PC-3 (cell line): ENCODE measurements at regions not wholly inside any gene's neighbourhood (a gene's known extent, or its start where the extent isn't known, plus 50 kb on each side); places are given as distances from the start of the nearest gene placed in this dataset.

ENCODE experiments used
- ATAC-seq: fragments of 200-7000 bp; cut with Tn5 transposase; 2 replicates; pipeline ENCODE4 v1.9.1; 2020; ENCODE audit warnings: mild to moderate bottlenecking, moderate library complexity
- BruUV-seq: library from RNA; stranded (reverse); fragments of 400-500 nt; replicated peaks from 2 replicates; lab custom pipeline; 2021; lab: Mats Ljungman, UMichigan
- CTCF ChIA-PET: fragments of 300-600 bp; sonication (Branson Sonifier 250); formaldehyde crosslinking; loops from one replicate; lab custom pipeline; 2022; ENCODE audit warnings: antibody characterized with exemption; lab: Charles Lee
- POLR2A ChIA-PET: fragments of 300-600 bp; sonication (Branson Sonifier 250); formaldehyde crosslinking; loops from one replicate; lab custom pipeline; 2022; ENCODE audit warnings: antibody characterized with exemption; ENCODE audit not compliant: unreplicated experiment; lab: Charles Lee
- DNase-seq: peaks from one replicate; pipeline ENCODE4 v3.0.0-alpha.2; 2015
- H2AFZ ChIP-seq: fragments of 300-600 bp; sonication (generic); 2 replicates; pipeline ENCODE4 v1.6.0; 2016; ENCODE audit warnings: antibody characterized with exemption, low read length
- H3F3A ChIP-seq: fragments of 300-600 bp; sonication (generic); one replicate; pipeline ENCODE4 v1.6.0; 2017; ENCODE audit warnings: antibody characterized with exemption, low read length, control low read depth, mild to moderate bottlenecking; ENCODE audit not compliant: unreplicated experiment
- H3K27ac ChIP-seq: fragments of 300-600 bp; sonication (generic); 2 replicates; pipeline ENCODE4 v1.5.1; 2016; ENCODE audit warnings: mild to moderate bottlenecking, low read length
- H3K27me3 ChIP-seq: fragments of 300-600 bp; sonication (generic); 2 replicates; pipeline ENCODE4 v1.6.1; 2016; ENCODE audit warnings: low read length, mixed read lengths
- H3K36me3 ChIP-seq: fragments of 300-600 bp; sonication (generic); 2 replicates; pipeline ENCODE4 v1.6.1; 2016; ENCODE audit warnings: low read depth, mixed run types, low read length, mixed read lengths
- H3K4me1 ChIP-seq: fragments of 300-600 bp; sonication (generic); 2 replicates; pipeline ENCODE4 v1.5.1; 2016; ENCODE audit warnings: low read length; ENCODE audit not compliant: insufficient read depth
- H3K4me2 ChIP-seq: fragments of 300-600 bp; sonication (generic); 2 replicates; pipeline ENCODE4 v1.6.0; 2016; ENCODE audit warnings: low read length
- H3K4me3 ChIP-seq: fragments of 300-600 bp; sonication (generic); 2 replicates; pipeline ENCODE4 v1.5.1; 2016; ENCODE audit warnings: mild to moderate bottlenecking, low read length, mixed read lengths
- H3K79me2 ChIP-seq: fragments of 300-600 bp; sonication (generic); 2 replicates; pipeline ENCODE4 v1.6.1; 2017; ENCODE audit warnings: low read length, mixed read lengths
- H3K9ac ChIP-seq: fragments of 300-600 bp; sonication (generic); 2 replicates; pipeline ENCODE4 v1.6.0; 2016; ENCODE audit warnings: mild to moderate bottlenecking, low read length
- H3K9me2 ChIP-seq: fragments of 300-600 bp; sonication (generic); replicated peaks from 2 replicates; pipeline ENCODE4 v1.6.1; 2016; ENCODE audit warnings: mixed run types, low read length, mixed read lengths
- H3K9me3 ChIP-seq: fragments of 300-600 bp; sonication (generic); 2 replicates; pipeline ENCODE4 v1.6.1; 2016; ENCODE audit warnings: low read length, mixed read lengths
- H4K20me1 ChIP-seq: fragments of 300-600 bp; sonication (generic); 2 replicates; pipeline ENCODE4 v1.6.1; 2016; ENCODE audit warnings: low read length, mixed read lengths
- EZH2 ChIP-seq: fragments of 300-600 bp; sonication (generic); IDR thresholded peaks from one replicate; pipeline ENCODE4 v1.6.1; 2017; ENCODE audit warnings: antibody characterized with exemption, mild to moderate bottlenecking, low read length; ENCODE audit not compliant: unreplicated experiment
- EZH2phosphoT487 ChIP-seq: fragments of 300-600 bp; sonication (generic); IDR thresholded peaks from 2 replicates; pipeline ENCODE4 v1.6.1; 2018; ENCODE audit warnings: mild to moderate bottlenecking, antibody characterized with exemption, low read length, borderline replicate concordance
- intact Hi-C: fragments of 100-400 bp; cut with micrococcal nuclease; formaldehyde crosslinking; loops from 2 replicates; pipeline ENCODE4 v1.9.0; 2023
- TF ChIP-seq, protein P1 (sequence below): fragments of 300-600 bp; sonication (generic); conservative IDR thresholded peaks from 2 replicates; pipeline ENCODE4 v1.5.1; 2017; ENCODE audit warnings: antibody characterized with exemption, low read depth, mild to moderate bottlenecking, low read length

DNA sequence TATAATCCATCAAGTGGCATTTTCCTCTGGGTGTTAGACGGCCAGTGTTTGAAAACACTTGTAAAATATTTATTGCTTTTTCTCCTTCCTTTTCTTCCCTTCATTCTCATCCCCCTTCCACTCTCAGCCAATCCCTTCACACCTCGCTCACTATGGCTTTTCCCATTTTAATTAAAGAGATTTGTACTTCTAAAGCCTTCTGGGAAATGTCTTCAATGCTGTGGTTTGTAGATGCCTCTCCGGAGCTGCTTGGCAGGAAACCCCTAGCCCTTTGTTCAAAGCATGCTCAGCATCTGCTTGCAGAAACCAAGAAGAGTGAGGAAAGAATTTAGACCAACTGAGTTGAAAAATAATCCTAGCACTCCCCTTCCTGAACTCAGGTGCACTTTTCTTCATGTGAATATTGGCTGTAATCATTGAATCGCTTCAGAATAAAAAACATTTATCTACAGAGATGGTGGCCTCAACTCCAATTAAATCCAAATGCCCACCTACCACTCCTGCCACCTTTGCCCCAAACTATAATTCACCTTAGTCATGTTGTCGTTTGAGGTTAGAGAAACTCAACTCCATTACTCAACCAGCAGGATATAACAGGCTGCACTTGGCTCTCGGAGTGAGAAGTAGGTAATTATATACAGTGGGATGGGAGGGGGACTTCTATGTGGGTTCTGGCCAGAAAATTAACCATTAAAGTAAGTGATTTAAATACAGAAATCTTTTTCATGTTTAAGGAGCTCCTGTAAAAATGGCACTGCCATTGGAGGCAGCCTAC is 659.4 kb upstream of the CAMK1G start:
- TF ChIP-seq EZH2phosphoT487 (no peak), EZH2 (no peak)
- TF ChIP-seq, protein P1, sequence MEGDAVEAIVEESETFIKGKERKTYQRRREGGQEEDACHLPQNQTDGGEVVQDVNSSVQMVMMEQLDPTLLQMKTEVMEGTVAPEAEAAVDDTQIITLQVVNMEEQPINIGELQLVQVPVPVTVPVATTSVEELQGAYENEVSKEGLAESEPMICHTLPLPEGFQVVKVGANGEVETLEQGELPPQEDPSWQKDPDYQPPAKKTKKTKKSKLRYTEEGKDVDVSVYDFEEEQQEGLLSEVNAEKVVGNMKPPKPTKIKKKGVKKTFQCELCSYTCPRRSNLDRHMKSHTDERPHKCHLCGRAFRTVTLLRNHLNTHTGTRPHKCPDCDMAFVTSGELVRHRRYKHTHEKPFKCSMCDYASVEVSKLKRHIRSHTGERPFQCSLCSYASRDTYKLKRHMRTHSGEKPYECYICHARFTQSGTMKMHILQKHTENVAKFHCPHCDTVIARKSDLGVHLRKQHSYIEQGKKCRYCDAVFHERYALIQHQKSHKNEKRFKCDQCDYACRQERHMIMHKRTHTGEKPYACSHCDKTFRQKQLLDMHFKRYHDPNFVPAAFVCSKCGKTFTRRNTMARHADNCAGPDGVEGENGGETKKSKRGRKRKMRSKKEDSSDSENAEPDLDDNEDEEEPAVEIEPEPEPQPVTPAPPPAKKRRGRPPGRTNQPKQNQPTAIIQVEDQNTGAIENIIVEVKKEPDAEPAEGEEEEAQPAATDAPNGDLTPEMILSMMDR = no peak
- no TSS peak for BruUV-seq
- no peaks in the 10 kb centered on the region for H3K9me3 ChIP-seq
- ATAC-seq (no peak), DNase-seq (no peak)
- ChIA-PET CTCF (no interaction called here), POLR2A (no interaction called here)
- H4K20me1 ChIP-seq = no peaks in the 10 kb centered on the region
- no peak overlapping the region for H3K27ac ChIP-seq
- peaks cover 11% of the 10 kb centered on the region for H3F3A ChIP-seq
- H2AFZ ChIP-seq = no peak overlapping the region
- H3K4me2 ChIP-seq = no peak overlapping the region
- H3K9me2 ChIP-seq = no peaks in the 10 kb centered on the region
- intact Hi-C loops = no loop called here
- H3K4me1 ChIP-seq = peaks cover 61% of the 10 kb centered on the region
- no peak overlapping the region for H3K9ac ChIP-seq
- H3K79me2 ChIP-seq = no peaks in the 10 kb centered on the region
- H3K27me3 ChIP-seq = no peaks in the 10 kb centered on the region
- H3K36me3 ChIP-seq = no peaks in the 10 kb centered on the region
- H3K4me3 ChIP-seq = no peak overlapping the region

DNA sequence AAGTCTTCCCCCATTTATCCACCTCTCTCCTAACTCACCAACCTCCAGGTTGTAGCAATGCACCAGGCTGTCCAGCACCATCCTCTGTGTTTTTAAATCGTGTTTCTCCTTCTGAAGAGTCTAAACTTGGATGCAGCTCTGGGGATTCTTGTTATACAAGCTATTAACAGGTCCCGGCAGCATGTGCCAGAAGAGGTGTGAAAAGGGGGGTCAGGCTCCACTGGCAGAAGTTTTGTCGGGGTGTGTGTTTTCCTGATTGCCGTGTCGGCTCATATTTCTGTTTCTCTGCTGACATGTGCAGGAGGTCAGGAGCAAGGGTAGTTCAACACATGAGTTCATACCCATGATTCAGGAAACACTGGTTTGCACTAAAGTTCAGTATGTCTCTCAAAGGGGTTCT is 658.6 kb upstream of the CAMK1G start:
- H3K27me3 ChIP-seq = no peaks in the 10 kb centered on the region
- POLR2A ChIA-PET = no interaction called here
- no peak overlapping the region for H3K27ac ChIP-seq
- TF ChIP-seq EZH2phosphoT487 = no peak
- TF ChIP-seq EZH2 = no peak
- TF ChIP-seq, protein P1 = no peak
- H3K4me3 ChIP-seq = no peak overlapping the region
- H2AFZ ChIP-seq = no peak overlapping the region
- no peak overlapping the region for H3K4me2 ChIP-seq
- no peaks in the 10 kb centered on the region for H3K9me2 ChIP-seq
- no TSS peak for BruUV-seq
- peaks cover 14% of the 10 kb centered on the region for H3F3A ChIP-seq
- no peak overlapping the region for H3K9ac ChIP-seq
- intact Hi-C loops = loop anchor here (5.0 kb wide), 1 partner anchor 282 kb away; no protein-coding TSS in a partner anchor
- H3K79me2 ChIP-seq = no peaks in the 10 kb centered on the region
- H3K4me1 ChIP-seq = peaks cover 61% of the 10 kb centered on the region
- no peaks in the 10 kb centered on the region for H4K20me1 ChIP-seq
- H3K36me3 ChIP-seq = no peaks in the 10 kb centered on the region
- DNase-seq = no peak
- CTCF ChIA-PET = interaction anchor here (0.6 kb wide), 1 partner anchor 130 kb away, joined by 3 read pairs; no protein-coding TSS in a partner anchor
- no peaks in the 10 kb centered on the region for H3K9me3 ChIP-seq
- no peak for ATAC-seq
